Fibroblast of lung (primary cell): ENCODE measurements at regions not wholly inside any gene's neighbourhood (a gene's known extent, or its start where the extent isn't known, plus 50 kb on each side); places are given as distances from the start of the nearest gene placed in this dataset.

Experiments used
- EZH2 ChIP-seq: IDR thresholded peaks from 2 replicates; pipeline ENCODE4 v1.5.1; 2012; ENCODE audit warnings: low read length, control low read depth, mild to moderate bottlenecking; ENCODE audit errors: missing control alignments
- TF ChIP-seq, protein P1 (sequence below), 2 donors: IDR thresholded peaks in 1 of 2; conservative IDR thresholded peaks in 1 of 2; 1 replicate in 1 of 2; 2 replicates in 1 of 2; pipeline ENCODE4 v1.5.1; 2011 to 2012; ENCODE audit warnings: low read length in 2 of 2, control low read depth in 1 of 2, inconsistent platforms in 1 of 2, low read depth in 1 of 2, mild to moderate bottlenecking in 1 of 2

DNA sequence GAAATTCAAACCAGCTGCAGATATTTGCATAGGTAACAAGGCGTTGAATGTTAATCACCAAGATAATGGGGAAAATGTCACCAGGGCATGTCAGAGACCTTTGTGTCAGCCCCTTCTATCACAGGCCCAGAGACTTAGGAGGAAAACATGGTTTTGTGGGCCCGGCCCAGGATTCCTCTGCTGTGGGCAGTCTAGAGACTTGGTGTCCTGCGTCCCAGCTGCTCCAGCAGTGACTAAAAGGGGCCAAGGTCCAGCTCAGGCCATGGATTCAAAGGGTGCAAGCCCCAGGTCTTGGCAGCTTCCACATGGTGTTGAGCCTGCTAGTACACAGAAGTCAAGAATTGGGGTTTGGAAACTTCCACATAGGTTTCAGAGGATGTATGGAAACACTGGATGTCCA, 147.5 kb upstream of the ZWINT start:
- TF ChIP-seq, protein P1, sequence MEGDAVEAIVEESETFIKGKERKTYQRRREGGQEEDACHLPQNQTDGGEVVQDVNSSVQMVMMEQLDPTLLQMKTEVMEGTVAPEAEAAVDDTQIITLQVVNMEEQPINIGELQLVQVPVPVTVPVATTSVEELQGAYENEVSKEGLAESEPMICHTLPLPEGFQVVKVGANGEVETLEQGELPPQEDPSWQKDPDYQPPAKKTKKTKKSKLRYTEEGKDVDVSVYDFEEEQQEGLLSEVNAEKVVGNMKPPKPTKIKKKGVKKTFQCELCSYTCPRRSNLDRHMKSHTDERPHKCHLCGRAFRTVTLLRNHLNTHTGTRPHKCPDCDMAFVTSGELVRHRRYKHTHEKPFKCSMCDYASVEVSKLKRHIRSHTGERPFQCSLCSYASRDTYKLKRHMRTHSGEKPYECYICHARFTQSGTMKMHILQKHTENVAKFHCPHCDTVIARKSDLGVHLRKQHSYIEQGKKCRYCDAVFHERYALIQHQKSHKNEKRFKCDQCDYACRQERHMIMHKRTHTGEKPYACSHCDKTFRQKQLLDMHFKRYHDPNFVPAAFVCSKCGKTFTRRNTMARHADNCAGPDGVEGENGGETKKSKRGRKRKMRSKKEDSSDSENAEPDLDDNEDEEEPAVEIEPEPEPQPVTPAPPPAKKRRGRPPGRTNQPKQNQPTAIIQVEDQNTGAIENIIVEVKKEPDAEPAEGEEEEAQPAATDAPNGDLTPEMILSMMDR (conservative IDR thresholded peaks at IDR 0.05 in 1 of 2, IDR thresholded peaks at IDR 0.05 in 1 of 2; ENCODE audit: low read depth in 1 of 2, low read length in 2 of 2) = no peak
- no peak for TF ChIP-seq EZH2
